B cell (primary cell): ENCODE measurements at regions not wholly inside any gene's neighbourhood (a gene's known extent, or its start where the extent isn't known, plus 50 kb on each side); places are given as distances from the start of the nearest gene placed in this dataset.

Source experiments
- EZH2 ChIP-seq: IDR thresholded peaks from 2 replicates; pipeline ENCODE4 v1.6.1; 2012; ENCODE audit warnings: borderline replicate concordance, low read depth, mild to moderate bottlenecking, moderate library complexity, low read length; ENCODE audit not compliant: insufficient read depth, poor library complexity, severe bottlenecking
- TF ChIP-seq, protein P1 (sequence below): fragments of 200-600 bp; IDR thresholded peaks from one replicate; pipeline ENCODE4 v1.8.0; 2022; ENCODE audit warnings: antibody characterized with exemption, mild to moderate bottlenecking

DNA sequence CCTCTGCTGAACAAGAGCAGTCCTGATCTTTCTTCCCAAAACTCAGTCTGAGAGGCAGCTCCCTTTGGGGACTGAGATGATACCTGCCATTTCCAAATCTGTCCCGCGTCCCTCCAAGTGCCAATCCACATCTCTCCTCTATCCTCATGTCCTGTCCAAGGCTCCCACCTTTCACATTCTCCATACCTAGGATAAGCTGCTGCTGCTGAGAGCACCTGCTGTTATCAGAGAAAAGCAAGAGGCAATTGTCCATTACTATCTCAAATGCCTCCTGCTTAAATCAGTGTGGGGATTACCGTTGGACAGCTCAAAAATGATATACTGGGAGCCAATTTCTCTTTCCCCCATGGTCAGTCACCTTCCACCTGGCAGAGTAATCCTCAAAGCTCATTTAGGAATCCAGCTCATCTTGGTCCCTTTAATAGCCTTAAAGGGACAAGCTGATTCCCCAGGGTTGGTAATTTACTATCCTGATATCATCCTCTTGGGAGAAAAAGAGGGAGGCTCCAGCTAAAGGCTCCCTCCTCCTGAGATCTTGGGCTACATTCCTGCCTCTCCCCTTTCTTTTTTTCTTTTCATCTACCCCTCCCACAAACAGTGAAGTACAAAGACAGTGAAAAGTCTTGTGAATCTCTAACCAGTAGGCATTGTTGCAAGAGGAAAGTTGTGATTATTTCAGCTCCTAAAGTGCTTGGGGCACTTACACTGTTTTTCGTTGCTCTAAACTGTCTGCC is 278.1 kb upstream of the CAMK1G start:
- TF ChIP-seq, protein P1, sequence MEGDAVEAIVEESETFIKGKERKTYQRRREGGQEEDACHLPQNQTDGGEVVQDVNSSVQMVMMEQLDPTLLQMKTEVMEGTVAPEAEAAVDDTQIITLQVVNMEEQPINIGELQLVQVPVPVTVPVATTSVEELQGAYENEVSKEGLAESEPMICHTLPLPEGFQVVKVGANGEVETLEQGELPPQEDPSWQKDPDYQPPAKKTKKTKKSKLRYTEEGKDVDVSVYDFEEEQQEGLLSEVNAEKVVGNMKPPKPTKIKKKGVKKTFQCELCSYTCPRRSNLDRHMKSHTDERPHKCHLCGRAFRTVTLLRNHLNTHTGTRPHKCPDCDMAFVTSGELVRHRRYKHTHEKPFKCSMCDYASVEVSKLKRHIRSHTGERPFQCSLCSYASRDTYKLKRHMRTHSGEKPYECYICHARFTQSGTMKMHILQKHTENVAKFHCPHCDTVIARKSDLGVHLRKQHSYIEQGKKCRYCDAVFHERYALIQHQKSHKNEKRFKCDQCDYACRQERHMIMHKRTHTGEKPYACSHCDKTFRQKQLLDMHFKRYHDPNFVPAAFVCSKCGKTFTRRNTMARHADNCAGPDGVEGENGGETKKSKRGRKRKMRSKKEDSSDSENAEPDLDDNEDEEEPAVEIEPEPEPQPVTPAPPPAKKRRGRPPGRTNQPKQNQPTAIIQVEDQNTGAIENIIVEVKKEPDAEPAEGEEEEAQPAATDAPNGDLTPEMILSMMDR: no peak
- TF ChIP-seq EZH2: no peak
